Central memory CD8-positive, alpha-beta T cell (primary cell): ENCODE measurements at regions not wholly inside any gene's neighbourhood (a gene's known extent, or its start where the extent isn't known, plus 50 kb on each side); places are given as distances from the start of the nearest gene placed in this dataset.

Experiments
- ATAC-seq: fragments of 150-1000 bp; cut with Tn5 transposase; replicated peaks from 2 replicates; pipeline ENCODE4 v1.10.0; 2022; ENCODE audit warnings: mild to moderate bottlenecking, moderate FRiP score, moderate number of reproducible peaks; ENCODE audit not compliant: poor library complexity, severe bottlenecking; ENCODE audit errors: extremely low read depth
- DNase-seq, 2 donors: peaks; one replicate each; pipeline ENCODE4 v3.0.0; 2021; ENCODE audit warnings: low spot score in 2 of 2
- H3K27ac Mint-ChIP-seq: one replicate; pipeline ENCODE4 v1.8.0; 2022; ENCODE audit warnings: low read depth, mild to moderate bottlenecking, moderate library complexity, mixed read lengths
- H3K27me3 Mint-ChIP-seq: one replicate; pipeline ENCODE4 v1.8.0; 2022; ENCODE audit warnings: mixed read lengths
- H3K36me3 Mint-ChIP-seq: one replicate; pipeline ENCODE4 v1.8.0; 2022; ENCODE audit warnings: mild to moderate bottlenecking, moderate library complexity, mixed read lengths; ENCODE audit not compliant: insufficient read depth
- H3K4me1 Mint-ChIP-seq: one replicate; pipeline ENCODE4 v1.8.0; 2022; ENCODE audit warnings: mixed read lengths
- H3K4me3 Mint-ChIP-seq: one replicate; pipeline ENCODE4 v1.8.0; 2022; ENCODE audit warnings: mild to moderate bottlenecking, moderate library complexity, mixed read lengths
- H3K9me3 Mint-ChIP-seq: one replicate; pipeline ENCODE4 v1.8.0; 2022; ENCODE audit warnings: mixed read lengths

DNA sequence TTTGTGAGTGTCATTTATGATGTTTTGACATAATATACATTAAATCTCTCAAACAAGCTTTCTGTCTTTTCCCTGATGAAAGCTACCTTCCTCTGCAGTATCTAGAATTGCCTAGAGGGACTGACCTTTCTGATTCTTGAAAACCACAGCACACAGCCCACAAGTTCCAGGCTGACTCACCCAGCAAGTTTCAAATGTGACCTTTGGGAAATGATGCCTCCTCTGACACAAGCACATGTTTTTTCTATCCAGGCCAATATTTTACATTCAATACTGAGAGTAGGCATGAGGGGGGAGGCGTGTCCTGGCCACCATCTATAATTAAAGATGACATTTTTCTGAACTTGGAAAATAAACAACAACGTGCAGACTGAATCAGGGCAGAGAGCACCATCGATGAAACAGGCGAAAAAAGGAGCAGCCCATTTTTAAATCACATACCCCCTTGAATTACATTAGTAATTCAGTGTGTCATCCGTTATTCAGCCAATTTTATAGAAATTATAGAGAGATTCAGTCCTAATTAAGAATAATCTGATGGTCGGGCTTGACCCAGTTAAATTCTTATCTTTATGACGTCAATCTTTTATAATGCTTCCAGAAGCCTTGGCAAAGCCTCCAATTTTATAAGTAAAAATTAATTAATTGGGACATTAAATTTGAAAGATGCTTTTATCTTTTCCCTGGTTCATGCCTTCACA is 292.6 kb upstream of the CDH11 start:
- Mint-ChIP-seq H3K27me3 (no peaks in the 10 kb centered on the region), H3K36me3 (no peaks in the 10 kb centered on the region), H3K4me3 (no peak overlapping the region), H3K27ac (no peak overlapping the region), H3K4me1 (no peaks in the 10 kb centered on the region), H3K9me3 (peaks cover 23% of the 10 kb centered on the region)
- DNase-seq (no peak), ATAC-seq (no peak)

- H3K4me3 Mint-ChIP-seq = no peak overlapping the region
- peaks cover 17% of the 10 kb centered on the region for H3K9me3 Mint-ChIP-seq
Measured at GRCh38 chr16:65413861-65414260, 292.0 kb upstream of the CDH11 start.

GRCh38 chr16:65410801-65411200 is 288.9 kb upstream of the CDH11 start:
- H3K27me3 Mint-ChIP-seq = no peaks in the 10 kb centered on the region
- H3K36me3 Mint-ChIP-seq = no peaks in the 10 kb centered on the region
- DNase-seq = no peak
- H3K27ac Mint-ChIP-seq = no peak overlapping the region
- ATAC-seq = no peak
- peaks cover 21% of the 10 kb centered on the region for H3K9me3 Mint-ChIP-seq
- H3K4me3 Mint-ChIP-seq = no peak overlapping the region
- no peaks in the 10 kb centered on the region for H3K4me1 Mint-ChIP-seq

More at GRCh38 chr16:65413861-65414260, 292.0 kb upstream of the CDH11 start:
- DNase-seq (no peak), ATAC-seq (no peak)
- no peaks in the 10 kb centered on the region for H3K36me3 Mint-ChIP-seq
- no peak overlapping the region for H3K27ac Mint-ChIP-seq
- no peaks in the 10 kb centered on the region for H3K27me3 Mint-ChIP-seq
- H3K4me1 Mint-ChIP-seq = no peaks in the 10 kb centered on the region

- Mint-ChIP-seq H3K4me1 (no peaks in the 10 kb centered on the region), H3K4me3 (no peak overlapping the region), H3K36me3 (no peaks in the 10 kb centered on the region), H3K27ac (no peak overlapping the region), H3K9me3 (peaks cover 21% of the 10 kb centered on the region), H3K27me3 (no peaks in the 10 kb centered on the region)
- ATAC-seq (no peak), DNase-seq (no peak)
Measured at GRCh38 chr16:65409510-65409909, 287.6 kb upstream of the CDH11 start.

DNA sequence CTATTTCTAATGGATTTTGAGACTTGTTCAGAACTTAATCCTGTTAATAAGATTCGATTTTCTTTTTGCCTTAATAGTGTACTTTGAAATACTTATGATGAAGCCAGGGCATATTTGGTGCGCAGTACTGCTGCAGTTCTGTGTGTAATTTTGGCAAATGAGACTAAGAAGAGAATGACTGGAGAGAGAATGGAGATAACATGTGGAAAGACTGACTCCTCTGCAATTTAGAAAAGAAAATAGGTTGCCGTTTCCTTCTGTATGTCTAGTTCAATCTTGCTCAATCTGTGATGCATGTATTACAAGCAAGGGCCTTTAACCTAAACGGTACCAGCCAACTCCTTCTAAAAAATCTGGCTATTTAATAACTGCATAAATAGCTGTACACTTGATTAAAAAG is 285.1 kb upstream of the CDH11 start:
- no peak for ATAC-seq
- no peak for DNase-seq
- peaks cover 1% of the 10 kb centered on the region for H3K36me3 Mint-ChIP-seq
- no peak overlapping the region for H3K4me3 Mint-ChIP-seq
- H3K27me3 Mint-ChIP-seq = no peaks in the 10 kb centered on the region
- no peak overlapping the region for H3K27ac Mint-ChIP-seq
- peaks cover 18% of the 10 kb centered on the region for H3K9me3 Mint-ChIP-seq
- no peaks in the 10 kb centered on the region for H3K4me1 Mint-ChIP-seq

DNA sequence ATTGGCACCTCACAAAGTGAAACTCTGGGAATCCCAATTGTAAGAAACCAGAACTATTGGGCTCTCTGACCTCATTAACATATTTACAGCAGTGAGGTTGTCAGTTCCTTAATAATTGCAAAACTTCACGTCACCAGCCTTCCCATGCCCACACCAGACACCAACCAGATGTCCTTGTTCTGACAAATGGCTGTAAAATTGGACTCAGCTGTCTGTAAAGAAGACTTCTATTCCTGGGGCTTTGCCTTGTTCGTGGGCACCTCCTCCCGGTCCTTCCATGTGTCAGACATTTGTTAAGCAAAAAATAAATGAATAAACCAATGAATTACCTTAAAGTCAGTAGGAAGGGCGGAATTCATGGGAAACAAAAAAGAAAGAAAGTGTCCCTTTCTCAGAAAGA is 284.3 kb upstream of the CDH11 start:
- Mint-ChIP-seq H3K4me1 (no peaks in the 10 kb centered on the region), H3K27ac (no peak overlapping the region), H3K27me3 (no peaks in the 10 kb centered on the region), H3K4me3 (no peak overlapping the region), H3K36me3 (peaks cover 1% of the 10 kb centered on the region), H3K9me3 (peaks cover 14% of the 10 kb centered on the region)
- ATAC-seq = no peak
- no peak for DNase-seq

- no peaks in the 10 kb centered on the region for H3K27me3 Mint-ChIP-seq
- DNase-seq (no peak), ATAC-seq (no peak)
- no peaks in the 10 kb centered on the region for H3K36me3 Mint-ChIP-seq
- peaks cover 12% of the 10 kb centered on the region for H3K9me3 Mint-ChIP-seq
- H3K4me3 Mint-ChIP-seq = no peak overlapping the region
- no peaks in the 10 kb centered on the region for H3K4me1 Mint-ChIP-seq
- H3K27ac Mint-ChIP-seq = no peak overlapping the region
Measured at GRCh38 chr16:65394281-65394680, 272.4 kb upstream of the CDH11 start.

DNA sequence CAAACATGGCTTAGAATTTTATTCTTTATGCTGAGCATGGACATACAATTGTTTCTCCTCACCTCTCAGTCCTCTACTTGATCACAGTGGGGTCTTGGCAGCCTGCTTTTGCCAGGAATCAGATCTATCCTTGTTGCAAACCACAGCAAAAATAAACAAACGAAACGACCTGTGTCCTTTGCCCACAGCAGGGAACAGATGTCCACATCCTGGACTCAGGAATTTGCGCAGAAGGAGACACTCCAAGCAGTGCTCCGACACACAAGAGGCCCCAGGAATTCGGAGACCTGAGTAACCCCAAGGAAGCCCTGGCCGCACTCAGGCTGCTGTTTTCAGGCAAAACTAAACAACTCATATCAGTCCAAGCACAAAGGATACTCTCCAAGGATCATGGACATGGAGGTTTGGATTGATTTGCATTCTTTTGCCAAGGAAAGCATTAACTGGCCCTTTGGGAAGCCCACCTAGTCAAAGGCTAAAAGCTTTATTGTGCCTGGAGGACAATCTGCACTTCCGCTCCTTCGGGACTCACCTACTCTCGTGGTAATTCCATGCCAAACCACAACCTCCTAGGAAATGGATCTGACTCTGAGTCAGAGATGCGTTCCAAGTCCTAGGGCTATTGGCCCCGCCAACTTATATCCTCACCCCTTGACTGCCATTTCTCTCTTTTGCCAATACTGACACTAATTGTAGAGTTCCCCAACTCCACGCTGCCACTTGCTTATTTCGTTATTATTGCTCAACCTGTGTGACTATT is 271.1 kb upstream of the CDH11 start:
- Mint-ChIP-seq H3K36me3 (no peaks in the 10 kb centered on the region), H3K27me3 (no peaks in the 10 kb centered on the region), H3K9me3 (peaks cover 15% of the 10 kb centered on the region), H3K27ac (no peak overlapping the region), H3K4me1 (no peaks in the 10 kb centered on the region), H3K4me3 (no peak overlapping the region)
- no peak for DNase-seq
- ATAC-seq = no peak

- Mint-ChIP-seq H3K36me3 (no peaks in the 10 kb centered on the region), H3K9me3 (peaks cover 28% of the 10 kb centered on the region), H3K27ac (no peak overlapping the region), H3K4me1 (no peaks in the 10 kb centered on the region), H3K27me3 (no peaks in the 10 kb centered on the region), H3K4me3 (no peak overlapping the region)
- no peak for DNase-seq
- no peak for ATAC-seq
Measured at GRCh38 chr16:65388592-65388991, 266.7 kb upstream of the CDH11 start.

GRCh38 chr16:65386672-65387071 is 264.8 kb upstream of the CDH11 start:
- H3K27ac Mint-ChIP-seq = no peak overlapping the region
- H3K4me1 Mint-ChIP-seq = no peaks in the 10 kb centered on the region
- H3K9me3 Mint-ChIP-seq = peaks cover 40% of the 10 kb centered on the region
- no peaks in the 10 kb centered on the region for H3K36me3 Mint-ChIP-seq
- no peaks in the 10 kb centered on the region for H3K27me3 Mint-ChIP-seq
- H3K4me3 Mint-ChIP-seq = no peak overlapping the region
- no peak for ATAC-seq
- DNase-seq = no peak

DNA sequence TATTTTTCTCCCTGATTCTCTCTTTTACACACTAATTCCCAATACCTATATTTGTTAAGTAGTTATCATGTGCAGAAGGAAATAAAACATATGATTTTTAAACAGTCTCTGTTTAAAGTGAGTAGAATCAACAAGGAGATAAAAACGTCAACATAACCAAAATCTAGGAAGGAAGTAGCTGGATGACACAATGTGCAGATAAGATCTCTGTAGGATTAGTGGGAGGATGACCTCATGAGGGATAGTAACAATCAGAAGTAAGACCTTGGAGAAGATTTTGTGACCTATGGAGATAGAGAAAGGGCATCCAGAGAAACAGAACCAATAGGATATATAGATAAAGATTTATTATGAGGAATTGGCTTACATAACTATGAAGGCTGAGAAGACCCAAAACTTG is 262.6 kb upstream of the CDH11 start:
- no peak overlapping the region for H3K4me3 Mint-ChIP-seq
- no peak overlapping the region for H3K27ac Mint-ChIP-seq
- ATAC-seq (no peak), DNase-seq (no peak)
- H3K4me1 Mint-ChIP-seq = no peaks in the 10 kb centered on the region
- no peaks in the 10 kb centered on the region for H3K27me3 Mint-ChIP-seq
- H3K36me3 Mint-ChIP-seq = no peaks in the 10 kb centered on the region
- H3K9me3 Mint-ChIP-seq = peaks cover 46% of the 10 kb centered on the region

DNA sequence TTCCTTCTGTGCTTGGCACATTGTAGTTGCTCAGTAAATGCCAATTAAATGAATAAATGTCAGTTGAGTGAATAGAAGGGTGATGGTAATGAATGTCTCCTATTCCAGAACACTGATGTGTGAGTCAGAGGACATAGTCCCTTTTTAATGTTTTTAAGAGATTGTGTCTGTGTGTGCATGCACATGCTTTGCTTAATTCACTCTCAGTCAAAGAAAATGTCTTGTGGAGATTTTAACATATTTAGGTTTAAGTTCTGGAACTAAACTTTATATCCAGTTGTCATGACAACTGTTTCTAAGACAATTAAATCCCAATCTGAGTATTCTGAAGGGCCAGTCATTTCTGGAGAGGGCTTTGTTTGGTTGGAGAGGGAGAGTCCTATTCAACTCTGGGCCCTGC is 255.3 kb upstream of the CDH11 start:
- ATAC-seq (no peak), DNase-seq (no peak)
- no peaks in the 10 kb centered on the region for H3K27me3 Mint-ChIP-seq
- H3K36me3 Mint-ChIP-seq = peaks cover 1% of the 10 kb centered on the region
- no peaks in the 10 kb centered on the region for H3K4me1 Mint-ChIP-seq
- H3K4me3 Mint-ChIP-seq = no peak overlapping the region
- H3K9me3 Mint-ChIP-seq = peaks cover 16% of the 10 kb centered on the region
- no peak overlapping the region for H3K27ac Mint-ChIP-seq

DNA sequence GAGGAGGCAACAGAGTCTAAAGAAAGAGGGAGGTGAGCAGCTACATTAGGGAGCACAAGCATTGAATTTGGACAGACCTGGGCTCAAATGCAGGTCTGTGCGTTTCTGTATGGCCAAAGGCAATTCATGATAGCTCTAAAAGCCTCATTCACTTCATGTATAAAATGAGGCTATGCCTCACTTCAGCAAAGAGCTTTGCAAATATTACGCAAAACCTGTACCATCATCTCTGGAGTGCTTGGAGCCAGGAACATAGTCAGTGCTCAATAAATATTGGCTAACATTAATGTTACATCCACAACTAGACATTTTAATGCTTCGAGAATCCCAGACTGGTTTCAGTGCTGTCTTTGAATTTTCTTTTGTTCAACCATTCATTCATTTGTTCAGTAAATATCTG is 254.7 kb upstream of the CDH11 start:
- DNase-seq = no peak
- Mint-ChIP-seq H3K36me3 (peaks cover 1% of the 10 kb centered on the region), H3K4me3 (no peak overlapping the region), H3K27me3 (no peaks in the 10 kb centered on the region), H3K4me1 (no peaks in the 10 kb centered on the region), H3K27ac (no peak overlapping the region), H3K9me3 (peaks cover 11% of the 10 kb centered on the region)
- ATAC-seq = no peak
